Superior temporal gyrus (tissue), 1 donor: ENCODE measurements at regions not wholly inside any gene's neighbourhood (a gene's known extent, or its start where the extent isn't known, plus 50 kb on each side); places are given as distances from the start of the nearest gene placed in this dataset.

Experiments
- DNase-seq: peaks from one replicate; pipeline ENCODE4 v3.0.0-alpha.2; 2016; ENCODE audit errors: extremely low spot score

DNA sequence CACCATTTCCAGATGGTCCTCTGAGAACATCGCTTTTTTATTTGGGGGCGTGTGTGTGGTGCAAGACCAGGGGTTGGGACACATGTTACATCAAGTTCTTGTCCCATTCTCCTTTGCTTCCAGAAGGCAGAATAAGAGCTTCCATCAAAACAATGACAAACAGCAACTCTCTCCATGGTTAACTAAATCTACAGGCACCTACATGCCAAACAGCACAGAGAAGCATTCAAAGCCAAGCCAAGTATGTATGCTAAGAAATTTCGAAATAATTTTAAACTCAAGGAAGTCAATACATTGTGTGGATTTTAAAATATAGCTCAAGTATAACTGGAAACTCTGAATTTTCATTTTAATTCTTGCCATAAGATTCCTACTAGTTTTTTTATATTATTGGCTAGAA lies 105.6 kb downstream of the SEC61B start:
- no peak for DNase-seq

DNA sequence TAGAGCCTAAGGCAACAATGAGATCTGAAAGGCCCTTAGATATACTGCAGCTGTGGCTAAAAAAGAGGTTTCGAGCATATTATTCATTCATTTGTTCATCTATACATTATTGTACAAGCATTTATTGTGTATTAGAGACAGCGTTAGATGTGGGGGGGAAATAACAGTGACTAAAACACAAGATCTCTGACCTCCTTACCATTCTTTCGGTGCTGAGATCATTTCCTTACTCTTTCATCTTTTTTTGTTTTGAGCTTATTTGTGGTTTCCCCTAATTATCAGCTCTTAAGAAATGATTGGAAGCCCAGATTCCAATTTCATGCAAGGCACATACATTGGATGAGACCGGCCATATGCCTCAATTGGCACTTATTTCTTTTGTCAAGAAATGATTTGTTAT lies 113.2 kb downstream of the SEC61B start:
- no peak for DNase-seq

GRCh38 chr9:99336005-99336404 lies 113.9 kb downstream of the SEC61B start:
- DNase-seq, result no peak

DNA sequence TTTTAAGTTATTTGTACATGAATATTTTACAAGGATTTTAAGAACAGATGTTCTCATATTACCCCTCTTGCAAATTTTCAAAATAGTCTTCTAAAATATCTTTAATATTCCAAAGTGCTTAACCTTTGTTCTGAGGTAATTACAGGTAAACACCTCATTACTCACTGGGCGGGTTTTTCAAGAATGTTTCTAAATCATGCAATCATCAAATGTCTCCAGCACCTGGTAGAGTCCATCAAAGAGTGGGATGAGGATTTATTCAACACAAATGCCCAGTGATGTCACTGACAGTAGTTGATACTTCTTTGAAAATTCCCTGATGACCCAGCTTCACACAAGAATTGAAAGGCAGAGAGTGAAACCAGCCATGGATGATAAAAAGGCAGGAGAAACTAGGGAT lies 114.4 kb downstream of the SEC61B start:
- DNase-seq, result no peak

- DNase-seq, result no peak
Observed at GRCh38 chr9:99340281-99340680, 118.2 kb downstream of the SEC61B start.

- DNase-seq, result no peak
Observed at GRCh38 chr9:99341686-99342085, 119.6 kb downstream of the SEC61B start.

DNA sequence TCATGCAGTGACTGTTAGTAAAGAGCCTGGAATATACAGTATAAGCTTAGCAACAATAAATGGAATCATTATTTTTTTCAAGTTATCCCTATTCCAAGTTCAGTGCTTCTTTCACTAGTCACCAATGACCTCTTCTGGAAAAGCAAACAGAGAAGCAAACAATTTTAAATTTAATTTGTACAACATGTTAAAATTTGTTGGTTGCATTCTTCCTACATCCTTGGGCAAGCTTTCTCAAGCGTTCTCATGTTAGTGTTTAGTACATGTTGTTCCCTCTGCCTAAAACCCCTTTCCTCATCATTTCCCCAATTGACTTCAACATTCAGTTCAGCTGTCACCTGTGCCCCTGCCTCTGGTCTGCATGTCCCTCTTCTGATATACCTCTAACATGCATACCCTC lies 123.4 kb downstream of the SEC61B start:
- no peak for DNase-seq

DNA sequence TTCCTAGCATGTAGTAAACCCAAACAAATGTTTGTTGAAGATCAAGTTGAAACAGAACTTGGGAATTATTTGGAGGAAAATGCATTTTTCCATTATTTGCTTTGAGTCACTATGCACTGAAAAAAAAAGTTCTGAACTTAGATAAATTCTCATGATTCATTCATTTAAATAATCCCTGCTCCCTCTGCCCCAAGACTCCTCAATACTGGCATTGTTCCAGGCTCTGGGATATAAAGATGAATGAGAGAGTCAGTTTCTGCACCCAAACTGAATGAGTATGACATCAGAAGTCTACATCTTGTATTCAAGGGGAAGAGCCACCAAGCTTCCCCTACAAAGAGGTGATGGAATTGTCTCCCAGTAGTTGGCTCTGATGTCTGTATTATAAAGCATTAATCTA lies 123.9 kb downstream of the SEC61B start:
- DNase-seq, result no peak

DNA sequence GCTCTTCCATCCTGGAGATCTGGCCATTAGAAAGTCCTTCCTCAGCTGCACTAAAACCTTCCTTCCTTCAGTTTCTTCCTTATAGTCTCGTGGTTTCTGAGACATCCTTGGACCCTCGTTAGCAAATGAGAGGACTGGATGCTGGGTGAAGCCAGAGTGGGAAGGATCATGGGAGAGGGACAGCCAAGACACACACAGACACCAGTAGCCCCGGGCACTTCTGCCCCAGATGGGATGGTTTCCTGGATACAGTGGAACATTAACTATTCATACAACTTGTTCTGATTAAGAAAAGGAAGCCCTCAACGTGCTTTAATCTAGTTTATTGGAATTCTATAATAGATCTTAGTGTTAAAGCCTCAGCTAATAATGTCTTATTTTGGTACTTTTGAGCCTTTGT lies 125.5 kb downstream of the SEC61B start:
- no peak for DNase-seq

DNA sequence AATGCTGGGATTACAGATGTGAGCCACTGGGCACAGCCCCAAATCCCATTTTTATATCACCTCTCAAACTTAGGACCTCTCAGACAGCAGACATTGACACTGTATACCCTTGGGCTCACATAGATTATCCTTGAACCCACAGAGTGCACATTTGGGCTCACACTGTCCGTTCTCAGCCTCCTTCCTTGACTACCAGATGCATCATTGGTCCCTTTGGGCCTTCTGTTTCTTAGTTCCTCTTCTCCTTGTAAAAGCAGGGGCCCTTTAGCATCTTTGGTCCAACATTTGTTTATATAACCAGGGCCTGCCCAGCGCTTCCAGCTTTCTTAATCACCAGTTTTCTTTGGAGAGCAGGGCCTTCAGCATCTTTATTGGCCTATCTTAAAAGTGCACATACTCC lies 126.2 kb downstream of the SEC61B start:
- DNase-seq, result no peak

GRCh38 chr9:99349870-99350269 lies 127.8 kb downstream of the SEC61B start:
- DNase-seq, result no peak

GRCh38 chr9:99350461-99350860 lies 128.4 kb downstream of the SEC61B start:
- DNase-seq, result no peak

GRCh38 chr9:99351647-99352046 lies 129.6 kb downstream of the SEC61B start:
- DNase-seq, result no peak

DNA sequence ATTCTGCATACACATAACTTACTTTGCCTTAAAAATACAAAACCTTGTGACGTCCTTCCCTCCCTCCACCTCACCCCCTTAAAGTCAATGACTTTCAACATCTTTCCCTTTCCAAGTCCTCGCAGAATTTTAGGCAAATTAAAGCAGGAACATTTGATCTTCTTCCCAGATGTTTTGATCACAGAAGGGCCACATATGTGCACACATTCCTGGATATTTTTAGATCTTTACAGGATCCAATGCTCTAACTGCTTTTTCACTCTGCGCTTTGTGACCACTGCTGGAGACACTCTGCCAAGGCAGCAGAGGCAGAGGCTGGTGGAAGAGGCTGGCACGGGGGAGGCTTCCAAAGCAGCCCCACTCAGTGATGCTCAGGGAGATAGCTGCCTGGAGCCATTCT lies 130.7 kb downstream of the SEC61B start:
- DNase-seq, result no peak

DNA sequence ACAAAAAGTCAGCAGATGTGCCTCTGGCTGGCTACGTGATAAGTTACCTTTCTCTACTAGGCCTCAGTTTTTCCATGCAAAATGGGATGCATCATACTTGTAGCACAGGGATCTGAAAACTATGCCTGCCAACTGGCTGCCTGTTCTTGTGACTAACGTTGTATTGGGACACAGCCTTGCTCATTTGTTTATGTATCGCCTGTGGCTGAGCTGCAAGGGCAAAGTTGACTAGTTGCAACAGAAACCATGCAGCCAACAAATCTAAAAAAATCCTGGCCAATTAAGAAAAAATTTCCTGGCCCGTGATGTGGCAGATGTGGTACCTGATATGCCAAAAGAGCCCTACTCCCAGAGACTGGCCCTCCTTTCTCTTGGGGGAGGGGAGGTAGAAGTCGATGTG lies 131.3 kb downstream of the SEC61B start:
- no peak for DNase-seq

DNA sequence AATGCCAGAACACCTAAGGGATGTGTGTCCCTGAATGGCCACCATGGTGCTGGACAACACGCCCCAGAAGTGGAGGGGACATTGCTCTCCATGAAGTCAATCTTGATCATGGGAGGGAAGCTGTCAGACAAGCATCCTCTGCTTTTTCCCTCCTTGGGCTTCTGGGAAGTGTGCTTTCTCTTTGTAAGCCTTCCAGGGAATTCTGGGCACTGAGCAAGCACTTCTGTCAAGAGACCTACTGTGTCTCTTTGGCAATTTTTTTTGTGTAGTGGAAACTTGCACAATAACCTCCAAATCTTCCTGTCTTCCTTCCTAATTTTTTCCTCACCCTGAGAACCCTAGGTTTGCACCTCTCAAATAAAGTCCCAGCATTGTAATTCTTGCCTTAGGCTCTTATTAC lies 132.0 kb downstream of the SEC61B start:
- DNase-seq, result no peak

DNA sequence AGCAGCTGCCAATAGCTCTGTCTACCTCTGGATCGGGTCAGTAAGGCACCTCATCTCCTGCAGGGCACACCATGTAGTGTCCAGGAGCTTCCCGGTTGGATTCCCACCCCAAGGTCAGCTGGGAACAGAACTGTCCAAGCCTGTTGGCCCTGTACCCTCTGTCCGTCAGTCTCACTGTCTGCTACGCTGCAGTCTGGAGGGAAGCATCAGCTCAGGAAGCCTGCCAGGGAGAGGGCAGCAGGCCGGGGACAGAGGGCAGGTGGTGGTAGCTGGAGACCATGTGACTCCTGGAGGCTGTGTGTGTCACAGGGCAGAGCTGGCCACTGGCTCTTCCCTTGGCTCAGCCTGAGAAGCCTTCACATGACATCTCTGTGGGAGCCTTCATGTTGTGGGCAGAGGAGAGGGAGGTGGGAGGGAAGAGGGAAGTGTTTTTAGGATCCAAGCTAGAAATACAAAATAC lies 134.5 kb downstream of the SEC61B start:
- no peak for DNase-seq

DNA sequence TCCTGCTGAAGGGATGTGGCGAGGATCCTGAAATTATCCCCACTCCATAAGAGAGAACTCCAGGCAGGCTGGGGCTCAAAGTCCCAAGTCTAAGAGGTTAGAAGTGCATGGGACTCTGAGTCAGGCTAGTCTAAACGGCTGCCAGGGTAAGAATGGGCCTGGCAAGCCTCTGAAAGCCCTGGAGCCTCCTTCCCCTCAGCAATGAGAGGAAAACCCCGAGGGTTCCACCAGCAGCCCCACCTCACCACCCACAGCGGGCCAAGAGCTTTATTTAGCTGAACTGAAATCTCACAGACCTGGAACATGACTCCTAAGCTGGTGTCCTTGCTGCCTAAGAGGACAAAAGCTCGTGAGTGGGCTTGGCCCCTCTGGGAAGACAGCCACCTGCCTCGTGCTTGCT lies 135.5 kb downstream of the SEC61B start:
- DNase-seq, result no peak

GRCh38 chr9:99358668-99359067 lies 136.6 kb downstream of the SEC61B start:
- DNase-seq, result no peak

DNA sequence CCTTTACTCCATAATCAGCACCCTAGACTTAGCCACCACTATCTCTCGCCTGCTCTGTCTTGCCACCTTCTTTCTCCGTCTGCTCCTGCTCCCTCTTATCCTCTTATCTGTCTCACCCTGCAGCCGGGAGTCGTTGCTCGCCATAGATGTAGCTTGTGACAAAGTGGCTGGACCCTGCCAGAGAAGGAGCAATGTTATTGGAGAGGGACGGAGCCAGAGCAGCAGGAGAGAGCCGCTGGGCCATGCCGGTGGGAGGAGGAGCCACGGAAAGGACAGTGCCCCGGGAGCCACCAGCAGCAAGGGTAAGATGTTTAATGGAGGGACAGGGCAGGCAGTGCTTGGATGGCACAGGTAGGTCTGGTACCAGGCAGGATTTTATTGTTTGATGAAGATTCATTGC lies 137.3 kb downstream of the SEC61B start:
- DNase-seq, result no peak

DNA sequence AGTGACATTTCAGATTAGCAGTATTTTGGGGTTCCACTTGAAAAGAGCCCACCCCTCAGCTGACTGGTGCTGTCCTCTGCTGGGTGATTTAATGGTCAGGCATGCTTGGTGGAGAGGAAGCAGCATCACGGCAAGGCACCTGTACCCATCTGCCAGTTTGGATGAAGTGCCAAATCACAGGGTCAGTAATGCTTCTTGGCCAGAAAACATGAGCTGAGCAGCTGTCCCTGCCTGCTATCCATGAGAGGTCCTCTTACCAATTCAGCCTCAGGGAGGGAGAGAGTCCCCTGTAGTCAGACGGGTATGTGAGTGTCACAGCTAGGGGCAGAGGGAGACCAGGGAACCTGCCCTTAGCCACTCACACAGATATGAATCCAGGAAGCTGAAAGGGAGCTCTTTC lies 137.9 kb downstream of the SEC61B start:
- DNase-seq, result no peak

DNA sequence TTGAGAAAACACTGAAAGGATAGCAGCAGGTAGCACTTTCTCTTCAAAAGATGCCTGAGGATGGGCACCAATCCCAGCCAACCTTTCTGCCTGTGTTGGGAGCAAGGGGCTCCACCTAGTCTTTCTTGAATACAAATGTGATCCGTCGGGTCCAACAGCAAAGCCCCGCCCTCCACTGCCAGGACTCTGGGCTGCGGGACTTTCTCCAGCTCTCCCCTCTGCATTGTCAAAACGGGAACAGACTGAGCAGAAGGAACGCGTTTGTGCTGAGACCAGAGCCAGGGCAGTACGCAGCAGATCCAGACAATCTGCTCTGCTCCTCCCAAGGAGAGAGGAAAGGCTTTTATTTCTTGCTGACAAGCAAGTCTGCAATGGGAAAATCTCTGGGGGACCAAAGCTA lies 139.7 kb downstream of the SEC61B start:
- no peak for DNase-seq

DNA sequence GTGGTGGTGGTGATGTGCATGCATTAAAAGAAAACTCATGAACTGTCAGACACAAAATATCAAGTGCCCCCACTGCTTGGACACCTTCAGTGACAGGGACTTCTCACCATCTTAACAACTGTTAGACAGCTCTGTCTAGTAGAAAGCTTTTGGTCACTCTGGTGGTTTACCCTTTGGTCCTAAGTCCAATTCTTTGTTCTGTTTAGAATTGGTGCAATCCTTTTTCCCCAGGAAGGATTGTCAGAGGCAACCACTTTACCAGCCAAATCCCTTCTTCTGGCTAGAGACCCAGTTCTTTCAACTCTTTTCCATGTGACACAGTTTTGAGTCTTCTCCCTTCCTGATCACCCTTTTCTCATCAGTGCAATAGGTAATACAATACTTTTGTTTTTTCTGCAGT lies 140.2 kb downstream of the SEC61B start:
- no peak for DNase-seq

- no peak for DNase-seq
Observed at GRCh38 chr9:99363509-99363908, 141.4 kb downstream of the SEC61B start.
